PFSK-1 (cell line): ENCODE measurements at regions not wholly inside any gene's neighbourhood (a gene's known extent, or its start where the extent isn't known, plus 50 kb on each side); places are given as distances from the start of the nearest gene placed in this dataset.

Experiments used
- FOXP2 ChIP-seq: optimal IDR thresholded peaks from 2 replicates; pipeline ENCODE3; 2011; ENCODE audit warnings: borderline replicate concordance, control low read depth, inconsistent platforms; ENCODE audit not compliant: insufficient read depth; ENCODE audit errors: extremely low read length, extremely low read depth
- POLR2AphosphoS5 ChIP-seq: IDR thresholded peaks from 2 replicates; pipeline ENCODE4 v1.6.1; 2012; ENCODE audit warnings: low read depth, mild to moderate bottlenecking, control low read depth, low read length, moderate library complexity
- SIN3A ChIP-seq: IDR thresholded peaks from 2 replicates; pipeline ENCODE4 v1.6.1; 2012; ENCODE audit warnings: mild to moderate bottlenecking, low read length, moderate library complexity, borderline replicate concordance; ENCODE audit not compliant: insufficient read depth
- TAF1 ChIP-seq: IDR thresholded peaks from 2 replicates; pipeline ENCODE4 v1.6.1; 2012; ENCODE audit warnings: low read length, control low read depth, borderline replicate concordance; ENCODE audit not compliant: insufficient read depth
- TF ChIP-seq, protein P1 (sequence below), 2 experiments: IDR thresholded peaks; 2 replicates each; pipeline versions ENCODE4 v1.6.1 to v1.8.0; 2011 to 2012; ENCODE audit warnings: low read depth in 2 of 2, low read length in 2 of 2, control low read depth in 1 of 2, inconsistent platforms in 1 of 2, mild to moderate bottlenecking in 1 of 2, moderate library complexity in 1 of 2; ENCODE audit not compliant: insufficient read depth in 1 of 2

DNA sequence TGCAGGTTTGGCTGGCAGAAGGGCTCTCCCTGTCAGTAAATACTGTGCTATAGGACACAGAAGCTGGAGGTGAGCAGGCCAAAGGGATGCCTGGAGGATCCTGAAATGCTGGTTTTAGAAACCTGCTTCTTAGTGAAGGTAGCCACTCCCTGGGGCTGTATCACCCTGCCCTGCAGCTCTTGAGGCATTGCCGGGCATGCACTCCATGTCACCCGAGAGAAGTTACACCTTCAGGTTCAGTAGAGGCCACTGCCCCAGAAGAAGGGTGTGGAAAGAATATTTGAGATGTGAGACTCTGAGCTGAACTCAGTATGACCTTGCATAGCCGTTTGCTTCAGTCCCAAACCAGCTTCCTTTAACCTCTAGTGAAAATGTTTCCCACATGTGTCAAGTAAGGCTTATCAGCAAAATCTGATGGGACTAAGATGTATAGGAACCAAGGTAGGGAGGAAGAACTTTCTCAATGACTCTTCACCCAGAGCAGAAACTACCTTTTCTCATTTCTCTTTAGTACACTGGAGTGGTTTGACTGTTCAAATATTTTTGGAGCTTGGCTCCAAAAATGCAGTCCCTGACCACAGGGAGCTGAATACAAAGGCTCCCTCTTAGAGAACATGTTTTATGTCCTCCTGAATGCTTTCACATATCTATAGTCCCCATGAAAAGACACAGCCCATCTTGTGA, 164.5 kb upstream of the DYRK2 start:
- no peak for TF ChIP-seq SIN3A
- no peak for TF ChIP-seq FOXP2
- TF ChIP-seq, protein P1, sequence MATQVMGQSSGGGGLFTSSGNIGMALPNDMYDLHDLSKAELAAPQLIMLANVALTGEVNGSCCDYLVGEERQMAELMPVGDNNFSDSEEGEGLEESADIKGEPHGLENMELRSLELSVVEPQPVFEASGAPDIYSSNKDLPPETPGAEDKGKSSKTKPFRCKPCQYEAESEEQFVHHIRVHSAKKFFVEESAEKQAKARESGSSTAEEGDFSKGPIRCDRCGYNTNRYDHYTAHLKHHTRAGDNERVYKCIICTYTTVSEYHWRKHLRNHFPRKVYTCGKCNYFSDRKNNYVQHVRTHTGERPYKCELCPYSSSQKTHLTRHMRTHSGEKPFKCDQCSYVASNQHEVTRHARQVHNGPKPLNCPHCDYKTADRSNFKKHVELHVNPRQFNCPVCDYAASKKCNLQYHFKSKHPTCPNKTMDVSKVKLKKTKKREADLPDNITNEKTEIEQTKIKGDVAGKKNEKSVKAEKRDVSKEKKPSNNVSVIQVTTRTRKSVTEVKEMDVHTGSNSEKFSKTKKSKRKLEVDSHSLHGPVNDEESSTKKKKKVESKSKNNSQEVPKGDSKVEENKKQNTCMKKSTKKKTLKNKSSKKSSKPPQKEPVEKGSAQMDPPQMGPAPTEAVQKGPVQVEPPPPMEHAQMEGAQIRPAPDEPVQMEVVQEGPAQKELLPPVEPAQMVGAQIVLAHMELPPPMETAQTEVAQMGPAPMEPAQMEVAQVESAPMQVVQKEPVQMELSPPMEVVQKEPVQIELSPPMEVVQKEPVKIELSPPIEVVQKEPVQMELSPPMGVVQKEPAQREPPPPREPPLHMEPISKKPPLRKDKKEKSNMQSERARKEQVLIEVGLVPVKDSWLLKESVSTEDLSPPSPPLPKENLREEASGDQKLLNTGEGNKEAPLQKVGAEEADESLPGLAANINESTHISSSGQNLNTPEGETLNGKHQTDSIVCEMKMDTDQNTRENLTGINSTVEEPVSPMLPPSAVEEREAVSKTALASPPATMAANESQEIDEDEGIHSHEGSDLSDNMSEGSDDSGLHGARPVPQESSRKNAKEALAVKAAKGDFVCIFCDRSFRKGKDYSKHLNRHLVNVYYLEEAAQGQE (IDR thresholded peaks at IDR 0.05; ENCODE audit: insufficient read depth in 1 of 2, low read depth in 2 of 2, low read length in 2 of 2), result no peak
- TF ChIP-seq POLR2AphosphoS5, result no peak

DNA sequence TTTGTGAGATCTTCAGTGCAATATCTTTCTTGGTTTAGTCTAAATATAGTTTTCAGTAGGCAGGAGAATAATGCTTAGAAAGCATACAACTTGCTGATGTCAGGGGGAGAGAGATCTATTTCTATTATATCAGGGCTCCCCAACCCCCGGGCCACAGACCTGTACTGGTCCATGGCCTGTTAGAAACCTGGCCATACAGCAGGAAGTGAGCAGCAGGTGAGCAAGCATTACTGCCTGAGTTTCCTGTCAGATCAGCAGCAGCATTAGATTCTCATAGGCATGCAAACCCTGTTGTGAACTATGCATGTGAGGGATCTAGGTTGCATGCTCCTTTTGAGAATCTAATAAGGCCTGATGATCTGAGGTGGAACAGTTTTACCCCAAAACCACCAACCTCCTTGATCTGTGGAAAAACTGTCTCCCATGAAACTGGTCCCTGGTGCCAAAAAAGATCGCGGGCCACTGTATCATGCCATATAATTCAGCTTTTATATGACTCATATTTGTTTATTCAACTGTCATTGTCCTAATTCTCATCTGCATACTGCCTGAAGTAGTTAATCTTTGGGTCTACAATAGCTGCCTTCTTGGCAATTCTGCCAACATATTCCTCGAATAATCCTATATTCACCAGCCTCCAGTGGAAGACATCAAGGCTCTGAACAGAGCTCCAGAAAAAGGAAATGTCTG, 163.6 kb upstream of the DYRK2 start:
- no peak for TF ChIP-seq FOXP2
- TF ChIP-seq POLR2AphosphoS5, result no peak
- TF ChIP-seq, protein P1 (IDR thresholded peaks at IDR 0.05; ENCODE audit: insufficient read depth in 1 of 2, low read depth in 2 of 2, low read length in 2 of 2), result no peak
- no peak for TF ChIP-seq SIN3A
- TF ChIP-seq TAF1, result no peak

DNA sequence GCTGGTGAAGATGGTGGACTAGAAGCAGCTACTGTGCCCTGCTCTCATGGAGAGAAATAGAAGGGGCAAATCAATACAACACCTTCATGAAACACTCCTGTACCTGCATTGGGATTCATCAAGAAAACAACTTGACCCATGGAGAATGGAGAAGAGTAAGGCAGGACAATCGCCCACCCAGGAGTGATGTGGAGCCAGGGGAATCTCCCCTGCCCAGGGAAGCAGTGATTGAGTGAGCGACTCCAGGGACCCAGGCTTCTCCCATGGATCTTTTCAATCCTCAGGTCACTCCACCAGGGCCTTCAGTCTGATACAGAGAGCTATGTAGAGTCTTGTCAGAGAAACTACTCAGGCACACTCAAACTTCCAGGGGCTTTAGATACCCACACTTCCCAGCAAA, 161.9 kb upstream of the DYRK2 start:
- no peak for TF ChIP-seq TAF1
- no peak for TF ChIP-seq POLR2AphosphoS5
- no peak for TF ChIP-seq SIN3A
- no peak for TF ChIP-seq FOXP2
- TF ChIP-seq, protein P1 (IDR thresholded peaks at IDR 0.05; ENCODE audit: insufficient read depth in 1 of 2, low read depth in 2 of 2, low read length in 2 of 2), result no peak

DNA sequence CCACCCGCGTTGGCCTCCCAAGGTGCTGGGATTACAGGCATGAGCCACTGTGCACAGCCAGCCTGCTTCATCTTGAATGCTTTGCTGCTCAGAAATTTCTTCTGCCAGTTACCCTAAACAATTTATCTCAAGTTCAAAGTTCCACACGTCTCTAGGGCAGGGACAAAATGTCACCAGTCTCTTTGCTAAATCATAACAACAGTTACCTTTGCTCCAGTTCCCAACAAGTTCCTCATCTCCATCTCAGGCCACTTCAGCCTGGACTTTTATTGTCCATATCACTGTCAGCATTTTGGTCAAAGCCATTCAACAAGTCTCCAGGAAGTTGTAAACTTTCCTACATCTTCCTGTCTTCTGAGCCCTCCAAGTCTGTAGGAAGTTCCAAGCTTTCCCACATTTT, 159.5 kb upstream of the DYRK2 start:
- TF ChIP-seq TAF1, result no peak
- TF ChIP-seq FOXP2, result no peak
- TF ChIP-seq POLR2AphosphoS5, result no peak
- TF ChIP-seq, protein P1 (IDR thresholded peaks at IDR 0.05; ENCODE audit: insufficient read depth in 1 of 2, low read depth in 2 of 2, low read length in 2 of 2), result no peak
- no peak for TF ChIP-seq SIN3A
